ENCODE measurements at regions not wholly inside any gene's neighbourhood (a gene's known extent, or its start where the extent isn't known, plus 50 kb on each side); places are given as distances from the start of the nearest gene placed in this dataset.

DNA sequence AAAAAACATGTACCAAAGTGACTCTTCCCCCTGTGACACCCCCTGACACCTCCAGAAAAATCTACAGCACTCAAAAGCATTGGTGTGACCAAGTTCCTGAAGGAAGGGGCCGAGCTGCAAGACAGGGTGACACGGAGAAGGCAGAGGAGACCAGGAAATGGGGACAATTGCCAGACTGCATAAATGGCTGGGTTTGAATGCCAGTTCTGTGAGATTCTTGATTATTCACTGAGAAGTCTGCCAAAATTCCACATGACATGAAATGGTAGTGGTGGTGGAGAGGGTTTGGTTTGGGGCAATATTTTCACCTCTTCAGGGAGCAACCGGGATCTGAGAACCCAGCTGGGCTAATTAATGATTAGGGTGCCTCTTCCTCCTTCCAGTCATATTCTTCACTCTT is 178.5 kb downstream of the ARL4C start:
- ATAC-seq (no peak), DNase-seq (ENCODE audit: low read depth, low spot score) (no peak)
- Histone ChIP-seq H2AFZ (ENCODE audit: low read depth, low read length, poor library complexity, severe bottlenecking) (no peak overlapping the region), H3K9ac (ENCODE audit: low read length) (no peak overlapping the region), H3K27me3 (ENCODE audit: insufficient read depth, low read length) (no peaks in the 10 kb centered on the region), H3K9me2 (ENCODE audit: insufficient read depth) (no peaks in the 10 kb centered on the region), H3K36me3 (ENCODE audit: control insufficient read depth in 1 of 2, insufficient read depth in 2 of 2, low read length in 2 of 2) (no peaks in the 10 kb centered on the region), H4K20me1 (ENCODE audit: insufficient read depth) (no peaks in the 10 kb centered on the region), H3K27ac (ENCODE audit: low read depth, low read length) (no peak overlapping the region), H3K4me2 (ENCODE audit: low read length) (no peak overlapping the region), H3K4me1 (ENCODE audit: control insufficient read depth in 1 of 2, insufficient read depth in 2 of 2, low read length in 2 of 2) (0 out of 4 replicates have a peak, but pooled peaks cover 0 to 2% of the 10 kb centered on the region in 2 experiments), H3K79me2 (ENCODE audit: insufficient read depth, low read length) (no peaks in the 10 kb centered on the region), H3K9me3 (ENCODE audit: control insufficient read depth in 1 of 2, insufficient read depth in 1 of 2, low read depth in 1 of 2, low read length in 2 of 2) (no peaks in the 10 kb centered on the region), H3K4me3 (replicated peaks in 1 of 2; ENCODE audit: low read depth in 1 of 2, low read length in 2 of 2) (no peak overlapping the region)
- ChIA-PET CTCF (interaction anchor here (0.7 kb wide), 1 partner anchor 530 kb away, joined by 3 read pairs; no protein-coding TSS in a partner anchor), RAD21 (ENCODE audit: low non-redundant PET in 1 of 2, low total read pairs in 2 of 2, uncharacterized antibody in 2 of 2, unreplicated experiment in 2 of 2) (no interaction called here), POLR2A (no interaction called here)
- intact Hi-C loops (cut with micrococcal nuclease): no loop called here
- BruUV-seq (replicated peaks): no TSS peak
- TF ChIP-seq, protein P1, sequence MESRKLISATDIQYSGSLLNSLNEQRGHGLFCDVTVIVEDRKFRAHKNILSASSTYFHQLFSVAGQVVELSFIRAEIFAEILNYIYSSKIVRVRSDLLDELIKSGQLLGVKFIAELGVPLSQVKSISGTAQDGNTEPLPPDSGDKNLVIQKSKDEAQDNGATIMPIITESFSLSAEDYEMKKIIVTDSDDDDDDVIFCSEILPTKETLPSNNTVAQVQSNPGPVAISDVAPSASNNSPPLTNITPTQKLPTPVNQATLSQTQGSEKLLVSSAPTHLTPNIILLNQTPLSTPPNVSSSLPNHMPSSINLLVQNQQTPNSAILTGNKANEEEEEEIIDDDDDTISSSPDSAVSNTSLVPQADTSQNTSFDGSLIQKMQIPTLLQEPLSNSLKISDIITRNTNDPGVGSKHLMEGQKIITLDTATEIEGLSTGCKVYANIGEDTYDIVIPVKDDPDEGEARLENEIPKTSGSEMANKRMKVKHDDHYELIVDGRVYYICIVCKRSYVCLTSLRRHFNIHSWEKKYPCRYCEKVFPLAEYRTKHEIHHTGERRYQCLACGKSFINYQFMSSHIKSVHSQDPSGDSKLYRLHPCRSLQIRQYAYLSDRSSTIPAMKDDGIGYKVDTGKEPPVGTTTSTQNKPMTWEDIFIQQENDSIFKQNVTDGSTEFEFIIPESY (IDR thresholded peaks at IDR 0.05; ENCODE audit: extremely low read depth, insufficient replicate concordance, low read length): no peak
- TF ChIP-seq EGR1 (IDR thresholded peaks at IDR 0.05; ENCODE audit: low read depth): no peak
- TF ChIP-seq JUND (IDR thresholded peaks at IDR 0.05): no peak
- TF ChIP-seq SP1 (IDR thresholded peaks at IDR 0.05; ENCODE audit: low read depth): no peak
- TF ChIP-seq EZH2phosphoT487 (IDR thresholded peaks at IDR 0.05; ENCODE audit: borderline replicate concordance): no peak

DNA sequence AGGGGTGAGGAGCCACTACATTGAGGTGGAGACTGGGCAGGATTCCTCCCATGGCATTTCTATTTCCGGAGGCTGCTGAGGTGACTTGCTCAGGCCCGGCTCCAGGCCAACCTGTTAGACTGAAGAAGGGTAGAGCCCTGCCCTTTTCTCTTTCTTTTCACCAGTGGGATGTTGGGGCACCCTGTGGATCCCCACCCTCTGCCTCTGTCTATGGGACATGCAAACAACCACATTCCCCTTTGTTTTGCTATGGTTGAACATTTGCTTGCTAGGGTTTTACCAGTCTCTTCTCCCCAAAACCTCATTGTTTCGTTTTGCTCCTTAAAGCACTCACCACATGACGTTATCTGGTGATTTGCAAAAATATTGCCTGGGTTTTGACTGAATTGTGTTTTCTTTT is 183.3 kb downstream of the ARL4C start:
- Histone ChIP-seq H3K4me1 (ENCODE audit: control insufficient read depth in 1 of 2, insufficient read depth in 2 of 2, low read length in 2 of 2) (no peaks in the 10 kb centered on the region), H3K4me3 (replicated peaks in 1 of 2; ENCODE audit: low read depth in 1 of 2, low read length in 2 of 2) (no peak overlapping the region), H3K9me2 (ENCODE audit: insufficient read depth) (no peaks in the 10 kb centered on the region), H3K9me3 (ENCODE audit: control insufficient read depth in 1 of 2, insufficient read depth in 1 of 2, low read depth in 1 of 2, low read length in 2 of 2) (no peaks in the 10 kb centered on the region), H3K4me2 (ENCODE audit: low read length) (no peak overlapping the region), H4K20me1 (ENCODE audit: insufficient read depth) (no peaks in the 10 kb centered on the region), H2AFZ (ENCODE audit: low read depth, low read length, poor library complexity, severe bottlenecking) (no peak overlapping the region), H3K27ac (ENCODE audit: low read depth, low read length) (no peak overlapping the region), H3K79me2 (ENCODE audit: insufficient read depth, low read length) (no peaks in the 10 kb centered on the region), H3K27me3 (ENCODE audit: insufficient read depth, low read length) (no peaks in the 10 kb centered on the region), H3K9ac (ENCODE audit: low read length) (no peak overlapping the region), H3K36me3 (ENCODE audit: control insufficient read depth in 1 of 2, insufficient read depth in 2 of 2, low read length in 2 of 2) (no peaks in the 10 kb centered on the region)
- ATAC-seq (no peak), DNase-seq (ENCODE audit: low read depth, low spot score) (no peak)
- ChIA-PET POLR2A (no interaction called here), CTCF (no interaction called here), RAD21 (ENCODE audit: low non-redundant PET in 1 of 2, low total read pairs in 2 of 2, uncharacterized antibody in 2 of 2, unreplicated experiment in 2 of 2) (no interaction called here)
- TF ChIP-seq RAD21 (IDR thresholded peaks at IDR 0.05; ENCODE audit: low read depth) (no peak), ZFX (IDR thresholded peaks at IDR 0.05) (no peak), CEBPB (IDR thresholded peaks at IDR 0.05; ENCODE audit: low read depth) (no peak), CBX3 (IDR thresholded peaks at IDR 0.05; ENCODE audit: low read depth) (no peak), SP1 (IDR thresholded peaks at IDR 0.05; ENCODE audit: low read depth) (no peak), ELF1 (IDR thresholded peaks at IDR 0.05; ENCODE audit: borderline replicate concordance, low read depth) (no peak), SRF (IDR thresholded peaks at IDR 0.05; ENCODE audit: low read depth) (no peak), POLR2AphosphoS5 (IDR thresholded peaks at IDR 0.05; ENCODE audit: low read depth, low read length) (no peak)
- TF ChIP-seq, protein P2, sequence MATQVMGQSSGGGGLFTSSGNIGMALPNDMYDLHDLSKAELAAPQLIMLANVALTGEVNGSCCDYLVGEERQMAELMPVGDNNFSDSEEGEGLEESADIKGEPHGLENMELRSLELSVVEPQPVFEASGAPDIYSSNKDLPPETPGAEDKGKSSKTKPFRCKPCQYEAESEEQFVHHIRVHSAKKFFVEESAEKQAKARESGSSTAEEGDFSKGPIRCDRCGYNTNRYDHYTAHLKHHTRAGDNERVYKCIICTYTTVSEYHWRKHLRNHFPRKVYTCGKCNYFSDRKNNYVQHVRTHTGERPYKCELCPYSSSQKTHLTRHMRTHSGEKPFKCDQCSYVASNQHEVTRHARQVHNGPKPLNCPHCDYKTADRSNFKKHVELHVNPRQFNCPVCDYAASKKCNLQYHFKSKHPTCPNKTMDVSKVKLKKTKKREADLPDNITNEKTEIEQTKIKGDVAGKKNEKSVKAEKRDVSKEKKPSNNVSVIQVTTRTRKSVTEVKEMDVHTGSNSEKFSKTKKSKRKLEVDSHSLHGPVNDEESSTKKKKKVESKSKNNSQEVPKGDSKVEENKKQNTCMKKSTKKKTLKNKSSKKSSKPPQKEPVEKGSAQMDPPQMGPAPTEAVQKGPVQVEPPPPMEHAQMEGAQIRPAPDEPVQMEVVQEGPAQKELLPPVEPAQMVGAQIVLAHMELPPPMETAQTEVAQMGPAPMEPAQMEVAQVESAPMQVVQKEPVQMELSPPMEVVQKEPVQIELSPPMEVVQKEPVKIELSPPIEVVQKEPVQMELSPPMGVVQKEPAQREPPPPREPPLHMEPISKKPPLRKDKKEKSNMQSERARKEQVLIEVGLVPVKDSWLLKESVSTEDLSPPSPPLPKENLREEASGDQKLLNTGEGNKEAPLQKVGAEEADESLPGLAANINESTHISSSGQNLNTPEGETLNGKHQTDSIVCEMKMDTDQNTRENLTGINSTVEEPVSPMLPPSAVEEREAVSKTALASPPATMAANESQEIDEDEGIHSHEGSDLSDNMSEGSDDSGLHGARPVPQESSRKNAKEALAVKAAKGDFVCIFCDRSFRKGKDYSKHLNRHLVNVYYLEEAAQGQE (IDR thresholded peaks at IDR 0.05; ENCODE audit: low read depth): no peak
- BruUV-seq (replicated peaks): no TSS peak
- intact Hi-C loops (cut with micrococcal nuclease): no loop called here

All from HCT116 (cell line).